Activated CD8-positive, alpha-beta T cell treated with anti-CD3 and anti-CD28 coated beads for 36 hours (primary cell): ENCODE measurements at regions not wholly inside any gene's neighbourhood (a gene's known extent, or its start where the extent isn't known, plus 50 kb on each side); places are given as distances from the start of the nearest gene placed in this dataset.

Source experiments
- ATAC-seq: fragments of 200-7000 bp; cut with Tn5 transposase; one replicate; pipeline ENCODE4 v1.10.0; 2021; ENCODE audit warnings: mild to moderate bottlenecking, moderate library complexity
- CTCF ChIA-PET: fragments of 350-600 bp; sonication (Branson Sonifier 250); formaldehyde crosslinking; loops from one replicate; lab custom pipeline; 2021; ENCODE audit warnings: antibody characterized with exemption; lab: Charles Lee
- POLR2A ChIA-PET: fragments of 350-600 bp; sonication (Branson Sonifier 250); formaldehyde crosslinking; loops from one replicate; lab custom pipeline; 2021; ENCODE audit warnings: antibody characterized with exemption; lab: Charles Lee
- DNase-seq: peaks from one replicate; pipeline ENCODE4 v3.0.0-alpha.2; 2020
- H3K27ac Mint-ChIP-seq: one replicate; pipeline ENCODE4 v1.8.0; 2021; ENCODE audit warnings: mild to moderate bottlenecking, mixed read lengths
- H3K27me3 Mint-ChIP-seq: one replicate; pipeline ENCODE4 v1.8.0; 2021; ENCODE audit warnings: mixed read lengths
- H3K36me3 Mint-ChIP-seq: one replicate; pipeline ENCODE4 v1.8.0; 2021; ENCODE audit warnings: low read depth, mixed read lengths
- H3K4me1 Mint-ChIP-seq: one replicate; pipeline ENCODE4 v1.8.0; 2021; ENCODE audit warnings: low read depth, mixed read lengths
- H3K4me3 Mint-ChIP-seq: one replicate; pipeline ENCODE4 v1.8.0; 2021; ENCODE audit warnings: mild to moderate bottlenecking, moderate library complexity, mixed read lengths
- H3K9me3 Mint-ChIP-seq: one replicate; pipeline ENCODE4 v1.8.0; 2021; ENCODE audit warnings: mixed read lengths
- intact Hi-C: fragments of 100-400 bp; cut with micrococcal nuclease; formaldehyde crosslinking; loops from one replicate; pipeline ENCODE4 v1.10.0; 2022
- TF ChIP-seq, protein P1 (sequence below): fragments of 200-600 bp; IDR thresholded peaks from one replicate; pipeline ENCODE4 v1.8.0; 2022; ENCODE audit warnings: antibody characterized with exemption, mild to moderate bottlenecking

DNA sequence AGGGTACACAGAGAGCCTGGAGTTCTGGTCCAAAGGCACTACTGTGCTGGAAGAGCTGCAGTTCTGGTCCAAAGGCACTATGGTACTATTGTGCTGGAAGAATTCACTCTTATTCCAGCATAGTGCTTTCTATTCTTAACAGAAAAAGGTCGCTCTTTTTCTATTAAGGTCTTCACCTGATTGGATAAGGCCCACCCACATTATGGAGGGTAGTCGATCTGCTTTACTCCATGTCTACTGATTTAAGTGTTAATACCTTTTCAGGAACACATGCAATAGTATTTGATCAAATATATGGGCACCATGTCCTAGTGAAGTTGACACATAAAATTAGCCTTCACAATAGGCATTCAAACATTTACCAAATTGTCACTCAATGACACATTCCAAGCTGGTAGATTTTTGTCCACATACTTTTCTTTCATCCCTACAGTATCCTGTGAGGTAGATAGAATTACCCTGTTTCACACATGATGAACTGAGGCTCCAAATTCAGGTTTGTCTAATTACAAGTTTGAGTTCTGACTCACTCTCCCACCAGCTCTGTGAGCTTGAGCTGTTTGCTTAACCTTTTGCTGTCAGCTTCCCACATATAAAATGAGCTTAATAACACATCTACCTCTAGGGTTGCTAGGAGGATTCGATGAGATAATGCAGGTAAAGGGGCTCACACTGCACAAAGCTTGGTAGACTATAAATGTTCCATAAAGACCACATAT, 129.9 kb downstream of the AIPL1 start:
- DNase-seq (no peak), ATAC-seq (no peak)
- intact Hi-C loops = no loop called here
- Mint-ChIP-seq H3K4me3 (no peak overlapping the region), H3K27me3 (peaks cover 23% of the 10 kb centered on the region), H3K4me1 (no peaks in the 10 kb centered on the region), H3K27ac (no peak overlapping the region), H3K36me3 (no peaks in the 10 kb centered on the region), H3K9me3 (no peaks in the 10 kb centered on the region)
- ChIA-PET POLR2A (no interaction called here), CTCF (no interaction called here)
- TF ChIP-seq, protein P1, sequence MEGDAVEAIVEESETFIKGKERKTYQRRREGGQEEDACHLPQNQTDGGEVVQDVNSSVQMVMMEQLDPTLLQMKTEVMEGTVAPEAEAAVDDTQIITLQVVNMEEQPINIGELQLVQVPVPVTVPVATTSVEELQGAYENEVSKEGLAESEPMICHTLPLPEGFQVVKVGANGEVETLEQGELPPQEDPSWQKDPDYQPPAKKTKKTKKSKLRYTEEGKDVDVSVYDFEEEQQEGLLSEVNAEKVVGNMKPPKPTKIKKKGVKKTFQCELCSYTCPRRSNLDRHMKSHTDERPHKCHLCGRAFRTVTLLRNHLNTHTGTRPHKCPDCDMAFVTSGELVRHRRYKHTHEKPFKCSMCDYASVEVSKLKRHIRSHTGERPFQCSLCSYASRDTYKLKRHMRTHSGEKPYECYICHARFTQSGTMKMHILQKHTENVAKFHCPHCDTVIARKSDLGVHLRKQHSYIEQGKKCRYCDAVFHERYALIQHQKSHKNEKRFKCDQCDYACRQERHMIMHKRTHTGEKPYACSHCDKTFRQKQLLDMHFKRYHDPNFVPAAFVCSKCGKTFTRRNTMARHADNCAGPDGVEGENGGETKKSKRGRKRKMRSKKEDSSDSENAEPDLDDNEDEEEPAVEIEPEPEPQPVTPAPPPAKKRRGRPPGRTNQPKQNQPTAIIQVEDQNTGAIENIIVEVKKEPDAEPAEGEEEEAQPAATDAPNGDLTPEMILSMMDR = no peak

DNA sequence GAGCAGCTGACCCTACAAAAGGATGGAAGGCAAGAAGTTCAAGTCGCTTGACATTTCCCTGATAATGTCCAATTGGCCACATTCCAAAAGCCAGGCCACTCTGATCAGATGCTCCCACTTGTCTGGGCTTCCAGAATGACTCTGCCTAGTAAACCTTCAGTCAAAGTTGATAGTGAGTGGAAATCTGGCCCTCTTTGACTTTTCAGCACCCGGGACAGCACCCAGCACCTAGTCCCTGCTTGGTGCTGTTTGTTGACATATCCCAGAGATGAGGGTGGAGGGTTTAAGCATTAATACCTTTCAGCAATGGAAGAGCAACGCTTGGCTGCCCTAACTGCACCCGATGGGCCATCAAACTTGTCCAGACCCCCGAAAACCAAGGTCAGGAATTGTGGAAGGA, 131.3 kb downstream of the AIPL1 start:
- POLR2A ChIA-PET = no interaction called here

DNA sequence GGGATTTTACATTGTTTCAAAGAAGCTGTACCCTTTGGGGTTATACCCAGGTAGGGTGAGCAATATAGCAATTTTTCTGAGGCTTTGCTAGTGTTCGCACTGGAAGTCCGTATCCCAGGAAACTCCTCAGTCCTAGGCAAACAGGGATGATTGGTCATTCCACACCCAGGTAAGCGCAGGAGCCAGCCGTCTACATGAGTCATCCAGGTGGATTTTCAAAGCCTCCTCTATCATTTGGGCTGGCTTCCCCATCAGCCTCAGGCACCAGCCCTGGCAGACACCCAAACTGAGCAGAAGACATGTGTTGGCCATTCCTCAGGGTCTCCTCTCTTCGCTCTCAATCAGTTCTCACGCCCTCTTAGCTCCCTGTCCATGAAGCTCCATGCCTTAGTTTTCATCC, 135.6 kb downstream of the AIPL1 start:
- CTCF ChIA-PET = interaction anchor here (1.2 kb wide), 1 partner anchor 23 kb away, joined by 3 read pairs; no protein-coding TSS in a partner anchor
- ATAC-seq = no peak
- intact Hi-C loops = no loop called here

More for the DNA sequence above, 131.3 kb downstream of the AIPL1 start:
- Mint-ChIP-seq H3K4me3 (no peak overlapping the region), H3K27ac (no peak overlapping the region), H3K36me3 (no peaks in the 10 kb centered on the region), H3K4me1 (no peaks in the 10 kb centered on the region), H3K27me3 (peaks cover 24% of the 10 kb centered on the region), H3K9me3 (no peaks in the 10 kb centered on the region)
- ATAC-seq = no peak
- intact Hi-C loops = no loop called here
- CTCF ChIA-PET = no interaction called here
- DNase-seq = peak; percentile 42
- TF ChIP-seq, protein P1 = no peak

DNA sequence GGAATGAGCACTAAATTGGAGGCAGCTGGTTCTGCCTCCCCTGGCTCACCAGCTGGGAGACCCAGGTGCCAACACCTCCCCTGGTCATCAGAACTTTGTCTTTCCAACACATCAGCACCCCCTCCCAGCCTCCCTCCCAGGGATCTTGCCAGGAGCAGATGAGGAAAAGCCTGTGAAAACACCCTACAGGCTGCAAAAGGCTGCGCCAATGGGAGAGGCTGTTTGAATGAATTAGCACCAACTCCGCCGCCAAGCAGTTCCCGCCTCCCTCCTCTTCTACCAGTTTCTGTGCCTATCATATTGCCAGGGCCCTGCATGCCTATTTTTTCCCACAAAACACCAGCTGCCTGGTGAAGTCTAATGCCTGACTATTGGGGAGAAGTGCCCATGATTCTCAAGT, 137.0 kb downstream of the AIPL1 start:
- intact Hi-C loops = no loop called here
- ChIA-PET CTCF (interaction anchor here (1.2 kb wide), 1 partner anchor 22 kb away, joined by 3 read pairs; no protein-coding TSS in a partner anchor), POLR2A (no interaction called here)
- Mint-ChIP-seq H3K27ac (no peak overlapping the region), H3K4me3 (no peak overlapping the region), H3K36me3 (no peaks in the 10 kb centered on the region), H3K9me3 (no peaks in the 10 kb centered on the region), H3K4me1 (no peaks in the 10 kb centered on the region), H3K27me3 (peaks cover 18% of the 10 kb centered on the region)
- ATAC-seq (no peak), DNase-seq (no peak)
- TF ChIP-seq, protein P1 = no peak

More for the DNA sequence above, 135.6 kb downstream of the AIPL1 start:
- no peak for DNase-seq
- Mint-ChIP-seq H3K4me1 (no peaks in the 10 kb centered on the region), H3K9me3 (no peaks in the 10 kb centered on the region), H3K4me3 (no peak overlapping the region), H3K27me3 (peaks cover 24% of the 10 kb centered on the region), H3K27ac (no peak overlapping the region), H3K36me3 (no peaks in the 10 kb centered on the region)
- TF ChIP-seq, protein P1 = no peak
- POLR2A ChIA-PET = no interaction called here

DNA sequence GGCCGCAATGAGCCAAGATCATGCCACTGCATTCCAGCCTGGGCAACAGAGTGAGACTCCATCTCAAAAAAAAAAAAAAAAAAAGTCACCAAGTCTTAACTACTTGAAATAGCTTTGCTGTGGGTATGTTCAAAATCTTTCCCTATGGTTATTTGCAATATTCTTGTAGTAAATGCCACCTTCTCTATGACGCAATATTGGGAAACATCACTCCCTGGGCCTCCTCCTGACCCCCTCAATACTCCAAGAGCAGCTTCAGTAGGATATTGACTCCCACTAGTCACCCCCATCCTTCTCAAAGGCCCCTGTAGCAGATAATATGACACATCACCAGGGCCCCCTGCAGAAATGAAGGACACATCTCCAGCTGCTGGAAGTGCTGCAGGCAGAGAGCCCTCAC, 137.8 kb downstream of the AIPL1 start:
- POLR2A ChIA-PET = interaction anchor here (0.5 kb wide), 1 partner anchor 139 kb away, joined by 3 read pairs; no protein-coding TSS in a partner anchor

More for the DNA sequence above, 137.8 kb downstream of the AIPL1 start:
- TF ChIP-seq, protein P1 = no peak
- H3K4me1 Mint-ChIP-seq = no peaks in the 10 kb centered on the region
- no peak for DNase-seq
- CTCF ChIA-PET = interaction anchor here (2.1 kb wide), 1 partner anchor 11 kb away, joined by 6 read pairs; no protein-coding TSS in a partner anchor
- intact Hi-C loops = no loop called here
- no peak overlapping the region for H3K4me3 Mint-ChIP-seq
- no peak for ATAC-seq
- no peak overlapping the region for H3K27ac Mint-ChIP-seq
- H3K27me3 Mint-ChIP-seq = peaks cover 17% of the 10 kb centered on the region
- H3K9me3 Mint-ChIP-seq = no peaks in the 10 kb centered on the region
- H3K36me3 Mint-ChIP-seq = no peaks in the 10 kb centered on the region
